Renal pelvis (tissue), 1 donor: ENCODE measurements at regions not wholly inside any gene's neighbourhood (a gene's known extent, or its start where the extent isn't known, plus 50 kb on each side); places are given as distances from the start of the nearest gene placed in this dataset.
A peak's percentile ranks its signal among the peaks of the same experiment; 100 is the strongest.
"Not testable (repeated sequence)": the region's sequence is repeated elsewhere in the genome, so short reads cannot be mapped to it uniquely, and the experiment has no call there.

Experiments
- DNase-seq: peaks from one replicate; pipeline ENCODE4 v3.0.0-alpha.2; 2013

- no peak for DNase-seq
These were observed 478.3 kb upstream of the RUNX1 start for GRCh38 chr21:35527358-35527757.

- no peak for DNase-seq
These were observed 476.3 kb upstream of the RUNX1 start for GRCh38 chr21:35525443-35525842.

GRCh38 chr21:35521852-35522505, 472.9 kb upstream of the RUNX1 start:
- no peak for DNase-seq

GRCh38 chr21:35521293-35521692, 472.2 kb upstream of the RUNX1 start:
- DNase-seq, result no peak

- DNase-seq, result no peak
These were observed 471.8 kb upstream of the RUNX1 start for GRCh38 chr21:35520856-35521255.

- DNase-seq, result peak; percentile 16
These were observed 471.2 kb upstream of the RUNX1 start for GRCh38 chr21:35520302-35520701.

- no peak for DNase-seq
These were observed 468.8 kb upstream of the RUNX1 start for GRCh38 chr21:35517865-35518264.

GRCh38 chr21:35516292-35516691, 467.2 kb upstream of the RUNX1 start:
- DNase-seq, result not testable (repeated sequence)

- no peak for DNase-seq
These were observed 463.2 kb upstream of the RUNX1 start for GRCh38 chr21:35512346-35512745.

GRCh38 chr21:35511696-35512162, 462.6 kb upstream of the RUNX1 start:
- no peak for DNase-seq

GRCh38 chr21:35510957-35511695, 462.0 kb upstream of the RUNX1 start:
- DNase-seq, result no peak

GRCh38 chr21:35510294-35510693, 461.2 kb upstream of the RUNX1 start:
- DNase-seq, result no peak

GRCh38 chr21:35509001-35509704, 460.1 kb upstream of the RUNX1 start:
- DNase-seq, result no peak

GRCh38 chr21:35508139-35508888, 459.2 kb upstream of the RUNX1 start:
- DNase-seq, result no peak

GRCh38 chr21:35507181-35507759, 458.2 kb upstream of the RUNX1 start:
- DNase-seq, result peak; percentile 30

- DNase-seq, result no peak
These were observed 457.7 kb upstream of the RUNX1 start for GRCh38 chr21:35506771-35507170.

GRCh38 chr21:35506352-35506751, 457.2 kb upstream of the RUNX1 start:
- DNase-seq, result peak; percentile 44

GRCh38 chr21:35504951-35505466, 455.9 kb upstream of the RUNX1 start:
- no peak for DNase-seq

GRCh38 chr21:35504277-35504676, 455.2 kb upstream of the RUNX1 start:
- no peak for DNase-seq

- no peak for DNase-seq
These were observed 454.6 kb upstream of the RUNX1 start for GRCh38 chr21:35503671-35504070.

- no peak for DNase-seq
These were observed 453.7 kb upstream of the RUNX1 start for GRCh38 chr21:35502821-35503220.

GRCh38 chr21:35497522-35497921, 448.4 kb upstream of the RUNX1 start:
- not testable (repeated sequence) for DNase-seq
